ENCODE measurements at regions not wholly inside any gene's neighbourhood (a gene's known extent, or its start where the extent isn't known, plus 50 kb on each side); places are given as distances from the start of the nearest gene placed in this dataset.

DNA sequence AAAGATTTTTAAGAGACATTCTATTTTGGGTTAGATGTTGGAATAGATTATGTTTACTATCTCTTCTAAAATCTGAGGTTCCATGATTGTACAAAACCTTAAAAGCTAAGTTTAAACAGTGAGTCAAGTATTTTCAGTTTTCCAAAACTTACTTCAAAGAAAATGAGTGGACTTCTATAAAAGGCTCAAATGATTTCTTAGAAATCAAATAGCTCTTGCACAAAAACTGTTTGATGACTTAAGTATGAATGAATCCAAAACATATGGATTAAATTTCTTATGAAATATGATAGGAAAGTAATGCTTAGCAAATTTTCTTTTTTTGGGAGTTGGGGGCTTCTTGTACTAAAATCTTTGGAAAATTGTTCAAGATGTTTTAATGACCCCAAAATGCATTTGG is 837.3 kb upstream of the SLC35B3 start:
- TF ChIP-seq, protein P1, sequence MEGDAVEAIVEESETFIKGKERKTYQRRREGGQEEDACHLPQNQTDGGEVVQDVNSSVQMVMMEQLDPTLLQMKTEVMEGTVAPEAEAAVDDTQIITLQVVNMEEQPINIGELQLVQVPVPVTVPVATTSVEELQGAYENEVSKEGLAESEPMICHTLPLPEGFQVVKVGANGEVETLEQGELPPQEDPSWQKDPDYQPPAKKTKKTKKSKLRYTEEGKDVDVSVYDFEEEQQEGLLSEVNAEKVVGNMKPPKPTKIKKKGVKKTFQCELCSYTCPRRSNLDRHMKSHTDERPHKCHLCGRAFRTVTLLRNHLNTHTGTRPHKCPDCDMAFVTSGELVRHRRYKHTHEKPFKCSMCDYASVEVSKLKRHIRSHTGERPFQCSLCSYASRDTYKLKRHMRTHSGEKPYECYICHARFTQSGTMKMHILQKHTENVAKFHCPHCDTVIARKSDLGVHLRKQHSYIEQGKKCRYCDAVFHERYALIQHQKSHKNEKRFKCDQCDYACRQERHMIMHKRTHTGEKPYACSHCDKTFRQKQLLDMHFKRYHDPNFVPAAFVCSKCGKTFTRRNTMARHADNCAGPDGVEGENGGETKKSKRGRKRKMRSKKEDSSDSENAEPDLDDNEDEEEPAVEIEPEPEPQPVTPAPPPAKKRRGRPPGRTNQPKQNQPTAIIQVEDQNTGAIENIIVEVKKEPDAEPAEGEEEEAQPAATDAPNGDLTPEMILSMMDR (IDR thresholded peaks at IDR 0.05 in 4 of 5, conservative IDR thresholded peaks at IDR 0.05 in 1 of 5), result no peak
- TF ChIP-seq POLR2A (IDR thresholded peaks at IDR 0.05), result no peak

Measured in gastrocnemius medialis (tissue), 4 donors.